Mammary epithelial cell (primary cell): ENCODE measurements at regions not wholly inside any gene's neighbourhood (a gene's known extent, or its start where the extent isn't known, plus 50 kb on each side); places are given as distances from the start of the nearest gene placed in this dataset.

Experiments
- EZH2 ChIP-seq: IDR thresholded peaks from 2 replicates; pipeline ENCODE4 v1.6.1; 2012; ENCODE audit warnings: low read length, inconsistent platforms, borderline replicate concordance
- TF ChIP-seq, protein P1 (sequence below), 2 donors: IDR thresholded peaks in 1 of 2; conservative IDR thresholded peaks in 1 of 2; 2 replicates each; pipeline ENCODE4 v1.5.1; 2011 to 2012; ENCODE audit warnings: inconsistent platforms in 2 of 2, low read length in 2 of 2, mild to moderate bottlenecking in 2 of 2, control low read depth in 1 of 2, low read depth in 1 of 2; ENCODE audit not compliant: insufficient read depth in 1 of 2; ENCODE audit errors: extremely low read depth in 1 of 2

DNA sequence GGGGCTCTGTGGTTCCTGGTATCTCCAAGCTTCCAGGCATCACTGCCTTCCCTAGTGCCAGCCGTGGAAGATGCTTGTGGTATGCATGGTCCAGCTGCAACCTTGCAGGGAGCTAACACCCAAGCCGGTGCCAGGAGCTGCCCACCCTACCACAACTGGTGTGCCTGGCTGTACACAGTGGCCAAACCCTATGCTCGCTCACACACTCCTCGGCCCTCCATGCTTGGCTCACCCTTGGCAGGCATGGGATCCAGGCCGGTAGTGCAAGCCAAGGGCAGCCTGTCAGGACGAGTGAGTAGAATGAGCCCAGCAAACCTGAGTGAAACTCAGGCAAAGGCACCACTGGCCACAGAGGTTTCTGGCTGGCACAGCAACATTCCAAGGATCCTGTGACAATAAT is 1676.0 kb downstream of the SLITRK1 start:
- TF ChIP-seq, protein P1, sequence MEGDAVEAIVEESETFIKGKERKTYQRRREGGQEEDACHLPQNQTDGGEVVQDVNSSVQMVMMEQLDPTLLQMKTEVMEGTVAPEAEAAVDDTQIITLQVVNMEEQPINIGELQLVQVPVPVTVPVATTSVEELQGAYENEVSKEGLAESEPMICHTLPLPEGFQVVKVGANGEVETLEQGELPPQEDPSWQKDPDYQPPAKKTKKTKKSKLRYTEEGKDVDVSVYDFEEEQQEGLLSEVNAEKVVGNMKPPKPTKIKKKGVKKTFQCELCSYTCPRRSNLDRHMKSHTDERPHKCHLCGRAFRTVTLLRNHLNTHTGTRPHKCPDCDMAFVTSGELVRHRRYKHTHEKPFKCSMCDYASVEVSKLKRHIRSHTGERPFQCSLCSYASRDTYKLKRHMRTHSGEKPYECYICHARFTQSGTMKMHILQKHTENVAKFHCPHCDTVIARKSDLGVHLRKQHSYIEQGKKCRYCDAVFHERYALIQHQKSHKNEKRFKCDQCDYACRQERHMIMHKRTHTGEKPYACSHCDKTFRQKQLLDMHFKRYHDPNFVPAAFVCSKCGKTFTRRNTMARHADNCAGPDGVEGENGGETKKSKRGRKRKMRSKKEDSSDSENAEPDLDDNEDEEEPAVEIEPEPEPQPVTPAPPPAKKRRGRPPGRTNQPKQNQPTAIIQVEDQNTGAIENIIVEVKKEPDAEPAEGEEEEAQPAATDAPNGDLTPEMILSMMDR (conservative IDR thresholded peaks at IDR 0.05 in 1 of 2, IDR thresholded peaks at IDR 0.05 in 1 of 2; ENCODE audit: extremely low read depth in 1 of 2, insufficient read depth in 1 of 2, low read depth in 1 of 2, low read length in 2 of 2), result no peak
- TF ChIP-seq EZH2, result no peak
